ENCODE measurements at regions not wholly inside any gene's neighbourhood (a gene's known extent, or its start where the extent isn't known, plus 50 kb on each side); places are given as distances from the start of the nearest gene placed in this dataset.

- no peak for TF ChIP-seq TEAD4 (IDR thresholded peaks at IDR 0.05; ENCODE audit: low read length)
- no peak for TF ChIP-seq TEAD4 (CRISPR knock-in tag; IDR thresholded peaks at IDR 0.05; ENCODE audit: borderline replicate concordance)
- TF ChIP-seq ZBED1 (IDR thresholded peaks at IDR 0.05) = no peak
- TF ChIP-seq RNF2 (IDR thresholded peaks at IDR 0.05) = no peak
- no peak for TF ChIP-seq HMG20B (CRISPR knock-in tag; IDR thresholded peaks at IDR 0.05)
Observed at GRCh38 chr17:6248061-6248460, 177.9 kb downstream of the WSCD1 start.

Measured in K562 (cell line).